H1 (cell line): ENCODE measurements at regions not wholly inside any gene's neighbourhood (a gene's known extent, or its start where the extent isn't known, plus 50 kb on each side); places are given as distances from the start of the nearest gene placed in this dataset.

Experiments
- CTCF ChIA-PET: fragments of 300-600 bp; sonication (Branson Sonifier 250); formaldehyde crosslinking; loops from one replicate; lab custom pipeline; 2021; ENCODE audit not compliant: partially characterized antibody; lab: Charles Lee
- POLR2A ChIA-PET: fragments of 300-600 bp; sonication (Branson Sonifier 250); formaldehyde crosslinking; loops from one replicate; lab custom pipeline; 2021; ENCODE audit warnings: inconsistent platforms; ENCODE audit not compliant: partially characterized antibody; lab: Charles Lee
- DNase-seq, 2 experiments: peaks; one replicate each; pipeline versions ENCODE4 v3.0.0 to v3.0.0-alpha.2; 2010 to 2022; ENCODE audit warnings: low spot score in 2 of 2, low read depth in 1 of 2, mixed read lengths in 1 of 2
- FAIRE-seq: peaks from 2 replicates; lab custom pipeline; 2011; peaks lifted over from hg19 to GRCh38; lab: Jason Lieb, UNC
- H2AFZ ChIP-seq: 2 replicates; pipeline ENCODE4 v1.8.1; 2012; ENCODE audit warnings: low read length, inconsistent platforms
- H2AK5ac ChIP-seq: 2 replicates; pipeline ENCODE4 v1.6.1; 2013; ENCODE audit warnings: low read depth, low read length
- H2BK120ac ChIP-seq: replicated peaks from 2 replicates; pipeline ENCODE3; 2013; ENCODE audit warnings: low read depth, low read length, inconsistent platforms
- H2BK12ac ChIP-seq: 2 replicates; pipeline ENCODE4 v1.6.1; 2013; ENCODE audit warnings: low read depth, low read length
- H2BK15ac ChIP-seq: 2 replicates; pipeline ENCODE4 v1.6.1; 2013; ENCODE audit warnings: low read length
- H2BK20ac ChIP-seq: 2 replicates; pipeline ENCODE4 v1.6.1; 2013; ENCODE audit warnings: low read length
- H2BK5ac ChIP-seq: 2 replicates; pipeline ENCODE4 v1.6.1; 2013; ENCODE audit warnings: low read depth, low read length
- H3K14ac ChIP-seq: 2 replicates; pipeline ENCODE4 v1.6.1; 2013; ENCODE audit warnings: inconsistent platforms; ENCODE audit not compliant: insufficient read length
- H3K18ac ChIP-seq: 2 replicates; pipeline ENCODE4 v1.6.1; 2013; ENCODE audit warnings: low read length; ENCODE audit errors: extremely low read depth
- H3K23ac ChIP-seq: 2 replicates; pipeline ENCODE4 v1.6.1; 2013; ENCODE audit warnings: inconsistent platforms; ENCODE audit not compliant: insufficient read length
- H3K23me2 ChIP-seq: 2 replicates; pipeline ENCODE4 v1.6.1; 2013; ENCODE audit warnings: low read depth, low read length
- H3K27ac ChIP-seq: 2 replicates; pipeline ENCODE4 v1.6.1; 2011; ENCODE audit warnings: low read depth, low read length, inconsistent platforms
- H3K27me3 ChIP-seq, 4 experiments: replicated peaks in 1 of 4; 1 replicate in 1 of 4; 2 replicates in 3 of 4; pipeline versions ENCODE4 v1.6.1 to v1.8.1; 2011 to 2013; ENCODE audit warnings: low read length in 3 of 4, mild to moderate bottlenecking in 3 of 4, inconsistent platforms in 2 of 4, mixed read lengths in 2 of 4, moderate library complexity in 1 of 4; ENCODE audit not compliant: control insufficient read depth in 3 of 4, insufficient read depth in 3 of 4; ENCODE audit errors: extremely low read depth in 1 of 4
- H3K36me3 ChIP-seq, 4 experiments: 2 replicates each; pipeline versions ENCODE4 v1.6.1 to v1.8.1; 2011 to 2013; ENCODE audit warnings: mild to moderate bottlenecking in 4 of 4, low read length in 3 of 4, moderate library complexity in 2 of 4, control low read depth in 1 of 4, inconsistent platforms in 1 of 4; ENCODE audit not compliant: insufficient read depth in 4 of 4, control insufficient read depth in 2 of 4
- H3K4ac ChIP-seq: replicated peaks from 2 replicates; pipeline ENCODE3; 2013; ENCODE audit warnings: low read length, low read depth, mixed read lengths, inconsistent platforms; ENCODE audit not compliant: insufficient read length
- H3K4me1 ChIP-seq, 4 experiments: replicated peaks in 1 of 4; 1 replicate in 1 of 4; 2 replicates in 3 of 4; pipeline versions ENCODE4 v1.6.1 to v1.8.1; 2011 to 2013; ENCODE audit warnings: low read length in 3 of 4, inconsistent platforms in 2 of 4, mixed read lengths in 1 of 4; ENCODE audit not compliant: insufficient read depth in 4 of 4, control insufficient read depth in 3 of 4
- H3K4me2 ChIP-seq, 2 experiments: 2 replicates each; pipeline versions ENCODE4 v1.6.1 to v1.8.1; 2011 to 2013; ENCODE audit warnings: low read depth in 2 of 2, low read length in 2 of 2, control low read depth in 1 of 2, inconsistent platforms in 1 of 2, mild to moderate bottlenecking in 1 of 2; ENCODE audit not compliant: insufficient read depth in 1 of 2
- H3K4me3 ChIP-seq, 4 experiments: fragments of 200-600, 300-600 bp in 1 of 4; sonication (generic), shearing (Covaris generic), sonication (Bioruptor Twin) in 1 of 4; 2 replicates each; pipeline versions ENCODE4 v1.5.1 to v1.8.1; 2011 to 2016; ENCODE audit warnings: low read length in 4 of 4, low read depth in 3 of 4, control low read depth in 2 of 4, inconsistent platforms in 2 of 4, mild to moderate bottlenecking in 2 of 4, mixed read lengths in 1 of 4, moderate library complexity in 1 of 4; ENCODE audit not compliant: insufficient read depth in 2 of 4; ENCODE audit errors: extremely low read depth in 1 of 4
- H3K56ac ChIP-seq: replicated peaks from 2 replicates; pipeline ENCODE3; 2013; ENCODE audit warnings: low read depth, mild to moderate bottlenecking, mixed read lengths, low read length, inconsistent platforms; ENCODE audit not compliant: insufficient read length
- H3K79me1 ChIP-seq: 2 replicates; pipeline ENCODE4 v1.6.1; 2013; ENCODE audit warnings: low read depth, low read length, control low read depth
- H3K79me2 ChIP-seq, 2 experiments: 2 replicates each; pipeline versions ENCODE4 v1.6.1 to v1.8.1; 2012 to 2013; ENCODE audit warnings: low read length in 2 of 2, mild to moderate bottlenecking in 2 of 2, inconsistent platforms in 1 of 2; ENCODE audit not compliant: insufficient read depth in 2 of 2, control insufficient read depth in 1 of 2
- H3K9ac ChIP-seq, 4 experiments: replicated peaks in 1 of 4; 1 replicate in 1 of 4; 2 replicates in 3 of 4; pipeline versions ENCODE4 v1.6.1 to v1.8.1; 2011 to 2013; ENCODE audit warnings: low read depth in 3 of 4, low read length in 3 of 4, control low read depth in 2 of 4, mild to moderate bottlenecking in 2 of 4, moderate library complexity in 2 of 4, inconsistent platforms in 1 of 4; ENCODE audit errors: extremely low read depth in 1 of 4
- H3K9me3 ChIP-seq, 2 experiments: 2 replicates each; pipeline versions ENCODE4 v1.6.1 to v1.8.1; 2012 to 2013; ENCODE audit warnings: mild to moderate bottlenecking in 2 of 2, moderate library complexity in 2 of 2, control low read depth in 1 of 2, inconsistent platforms in 1 of 2, low read depth in 1 of 2, low read length in 1 of 2, mixed read lengths in 1 of 2; ENCODE audit not compliant: insufficient read depth in 2 of 2
- H4K20me1 ChIP-seq, 2 experiments: replicated peaks in 1 of 2; 2 replicates each; pipeline versions ENCODE3 to v1.8.1; 2011 to 2013; ENCODE audit warnings: inconsistent platforms in 2 of 2, low read length in 2 of 2, mild to moderate bottlenecking in 1 of 2; ENCODE audit not compliant: insufficient read depth in 2 of 2, control insufficient read depth in 1 of 2
- H4K5ac ChIP-seq: 2 replicates; pipeline ENCODE4 v1.6.1; 2013; ENCODE audit warnings: low read length, low read depth, mixed read lengths, inconsistent platforms; ENCODE audit not compliant: insufficient read length
- H4K8ac ChIP-seq: 2 replicates; pipeline ENCODE4 v1.8.0; 2013; ENCODE audit warnings: mild to moderate bottlenecking, moderate library complexity, low read length, inconsistent platforms; ENCODE audit not compliant: insufficient read depth; ENCODE audit errors: extremely low read depth
- H4K91ac ChIP-seq: replicated peaks from 2 replicates; pipeline ENCODE3; 2013; ENCODE audit warnings: low read length, mixed read lengths, inconsistent platforms; ENCODE audit not compliant: insufficient read length
- RNF2 ChIP-seq: fragments of 200-900, 300-1000 bp; sonication (generic); IDR thresholded peaks from 2 replicates; pipeline ENCODE4 v1.7.1; 2016; ENCODE audit warnings: borderline replicate concordance, low read depth, mild to moderate bottlenecking, antibody characterized with exemption, low read length; ENCODE audit not compliant: poor library complexity, severe bottlenecking; ENCODE audit errors: missing control alignments
- WGBS, 2 experiments: shearing (Covaris generic) in 1 of 2; methylation state at CpG; one replicate each; pipeline versions ENCODE4 v1.1.6 to v1.1.7; 2013 to 2015; ENCODE audit warnings: low lambda C conversion rate in 2 of 2, mixed read lengths in 2 of 2, inconsistent platforms in 1 of 2, low coverage in 1 of 2, missing lambda C conversion rate in 1 of 2; ENCODE audit not compliant: insufficient replicate concordance in 2 of 2, insufficient coverage in 1 of 2, insufficient read length in 1 of 2; ENCODE audit errors: extremely low coverage in 1 of 2, missing lambda C conversion rate in 1 of 2; 5-methylcytosine and 5-hydroxymethylcytosine counted together

DNA sequence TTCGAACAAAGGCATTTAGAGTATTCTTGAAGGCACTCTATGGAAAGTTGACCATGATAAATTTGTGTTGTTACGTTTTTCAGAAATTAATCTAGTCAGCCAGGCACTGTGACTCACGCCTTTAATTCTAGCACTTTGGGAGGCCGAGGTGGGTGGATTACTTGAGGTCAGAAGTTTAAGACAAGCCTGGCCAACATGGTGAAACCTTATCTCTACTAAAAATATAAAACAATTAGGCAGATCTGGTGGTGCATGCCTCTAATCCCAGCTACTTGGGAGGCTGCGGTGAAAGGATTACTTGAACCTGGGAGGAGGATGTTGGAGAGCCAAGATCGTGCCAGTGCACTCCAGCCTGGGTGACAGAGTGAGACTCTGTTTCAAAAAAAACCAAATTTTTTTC is 130.6 kb upstream of the BRINP3 start:
- ChIA-PET POLR2A (no interaction called here), CTCF (no interaction called here)
- Histone ChIP-seq H2AFZ (no peak overlapping the region), H3K27ac (no peak overlapping the region), H4K8ac (no peak overlapping the region), H3K23ac (no peak overlapping the region), H2BK120ac (no peak overlapping the region), H2BK15ac (no peak overlapping the region), H3K9ac (no peak overlapping the region), H3K79me1 (no peaks in the 10 kb centered on the region), H4K91ac (no peak overlapping the region), H2BK12ac (no peak overlapping the region), H2AK5ac (no peak overlapping the region), H3K9me3 (no peaks in the 10 kb centered on the region), H4K20me1 (no peaks in the 10 kb centered on the region), H3K4me2 (no peak overlapping the region), H3K4ac (no peak overlapping the region), H3K79me2 (no peaks in the 10 kb centered on the region), H3K27me3 (no peaks in the 10 kb centered on the region), H3K4me1 (no peaks in the 10 kb centered on the region), H4K5ac (no peak overlapping the region), H3K36me3 (no peaks in the 10 kb centered on the region)
- 90% methylated on average over 6 of the region's 6 CpGs; no CpG with 5 or more reads in 1 of the 2 experiments for WGBS, 2 experiments
- FAIRE-seq: no peak
- TF ChIP-seq RNF2: no peak
- TF ChIP-seq, all 59 proteins: peak for 0
- Histone ChIP-seq H3K4me3 (no peak overlapping the region), H3K18ac (no peak overlapping the region), H2BK5ac (no peak overlapping the region), H3K56ac (no peak overlapping the region), H2BK20ac (no peak overlapping the region), H3K23me2 (no peaks in the 10 kb centered on the region), H3K14ac (no peak overlapping the region)
- no peak for DNase-seq
